ENCODE measurements at regions not wholly inside any gene's neighbourhood (a gene's known extent, or its start where the extent isn't known, plus 50 kb on each side); places are given as distances from the start of the nearest gene placed in this dataset.

GRCh38 chr3:89787485-89787884, 680.1 kb downstream of the EPHA3 start:
- Mint-ChIP-seq H3K36me3 (no peaks in the 10 kb centered on the region), H3K4me1 (peaks cover 11% of the 10 kb centered on the region), H3K9me3 (peaks cover 3% of the 10 kb centered on the region; the same call in 1 of the 2 replicates), H3K27ac (no peak overlapping the region; the same call in 1 of the 2 replicates), H3K4me3 (no peak overlapping the region), H3K27me3 (ENCODE audit: low read depth) (no peaks in the 10 kb centered on the region)
- DNase-seq (ENCODE audit: low spot score) (no peak), ATAC-seq (no peak)
- TF ChIP-seq ESRRA (CRISPR knock-in tag; IDR thresholded peaks at IDR 0.05; ENCODE audit: borderline replicate concordance) (no peak), AR (CRISPR knock-in tag; IDR thresholded peaks at IDR 0.05) (no peak), PRRX2 (CRISPR knock-in tag; IDR thresholded peaks at IDR 0.05) (no peak), HMGXB4 (CRISPR knock-in tag; IDR thresholded peaks at IDR 0.05) (no peak), MAX (CRISPR knock-in tag; IDR thresholded peaks at IDR 0.05) (no peak), JUN (CRISPR knock-in tag; IDR thresholded peaks at IDR 0.05) (no peak), SOX15 (CRISPR knock-in tag; IDR thresholded peaks at IDR 0.05) (no peak), GABPB1 (CRISPR knock-in tag; IDR thresholded peaks at IDR 0.05) (no peak), USF1 (CRISPR knock-in tag; IDR thresholded peaks at IDR 0.05) (no peak), EMX1 (CRISPR knock-in tag; IDR thresholded peaks at IDR 0.05) (no peak)
- ChIA-PET POLR2A (no interaction called here), CTCF (no interaction called here)

GRCh38 chr3:89787979-89788378, 680.6 kb downstream of the EPHA3 start:
- no peak for TF ChIP-seq RELA (CRISPR knock-in tag; IDR thresholded peaks at IDR 0.05; ENCODE audit: borderline replicate concordance)
- no peak for TF ChIP-seq CBFB (CRISPR knock-in tag; IDR thresholded peaks at IDR 0.05; ENCODE audit: low read depth)
- TF ChIP-seq E2F4 (CRISPR knock-in tag; IDR thresholded peaks at IDR 0.05; ENCODE audit: borderline replicate concordance, low read depth), result no peak
- TF ChIP-seq E2F1 (CRISPR knock-in tag; IDR thresholded peaks at IDR 0.05), result no peak
- TF ChIP-seq USF2 (CRISPR knock-in tag; IDR thresholded peaks at IDR 0.05), result no peak
- TF ChIP-seq GTF2I (CRISPR knock-in tag; conservative IDR thresholded peaks at IDR 0.05), result no peak
- no peak for TF ChIP-seq OVOL2 (CRISPR knock-in tag; IDR thresholded peaks at IDR 0.05; ENCODE audit: borderline replicate concordance)
- no peak for TF ChIP-seq JUN (CRISPR knock-in tag; IDR thresholded peaks at IDR 0.05)
- TF ChIP-seq IRF2 (CRISPR knock-in tag; IDR thresholded peaks at IDR 0.05; ENCODE audit: borderline replicate concordance, low read depth), result no peak
- no peak for TF ChIP-seq SMAD3 (CRISPR knock-in tag; IDR thresholded peaks at IDR 0.05; ENCODE audit: borderline replicate concordance)
- TF ChIP-seq NR1H2 (CRISPR knock-in tag; IDR thresholded peaks at IDR 0.05), result no peak
- no peak for TF ChIP-seq ZBTB21 (CRISPR knock-in tag; IDR thresholded peaks at IDR 0.05; ENCODE audit: borderline replicate concordance)
- TF ChIP-seq ZMAT4 (CRISPR knock-in tag; IDR thresholded peaks at IDR 0.05), result no peak
- no peak for TF ChIP-seq ZNF396 (CRISPR knock-in tag; IDR thresholded peaks at IDR 0.05; ENCODE audit: borderline replicate concordance)
- no peak for TF ChIP-seq PRRX2 (CRISPR knock-in tag; IDR thresholded peaks at IDR 0.05)
- no peak for TF ChIP-seq MYBL2 (CRISPR knock-in tag; IDR thresholded peaks at IDR 0.05)
- POLR2A ChIA-PET, result no interaction called here
- no peak overlapping the region for H3K4me3 Mint-ChIP-seq
- H3K4me1 Mint-ChIP-seq, result peaks cover 11% of the 10 kb centered on the region
- H3K27me3 Mint-ChIP-seq (ENCODE audit: low read depth), result no peaks in the 10 kb centered on the region
- no peaks in the 10 kb centered on the region for H3K36me3 Mint-ChIP-seq
- CTCF ChIA-PET, result no interaction called here
- ATAC-seq, result no peak
- no peak overlapping the region for H3K27ac Mint-ChIP-seq
- no peak for DNase-seq (ENCODE audit: low spot score)
- peaks cover 3% of the 10 kb centered on the region; the same call in 1 of the 2 replicates for H3K9me3 Mint-ChIP-seq

All from WTC11 (cell line).